Adrenal gland (tissue), 5 donors: ENCODE measurements at regions not wholly inside any gene's neighbourhood (a gene's known extent, or its start where the extent isn't known, plus 50 kb on each side); places are given as distances from the start of the nearest gene placed in this dataset.

Experiments
- CTCF ChIP-seq, 6 experiments: fragments of 450-650 bp in 4 of 6; fragments of 200-600 bp in 2 of 6; sonication (generic) in 1 of 6; IDR thresholded peaks; 1 replicate in 5 of 6; 2 replicates in 1 of 6; pipeline versions ENCODE4 v1.5.1 to v1.8.0; 2016 to 2021; ENCODE audit warnings: antibody characterized with exemption in 6 of 6, mild to moderate bottlenecking in 2 of 6, moderate library complexity in 1 of 6
- POLR2A ChIP-seq, 2 donors: fragments of 450-650 bp; IDR thresholded peaks; one replicate each; pipeline ENCODE4 v1.6.1; 2017; ENCODE audit warnings: antibody characterized with exemption in 2 of 2, mild to moderate bottlenecking in 2 of 2, moderate library complexity in 1 of 2
- donor health status: DM: no; HTN: no; CAD: no.

GRCh38 chr5:87877495-87877894 is 391.1 kb downstream of the TMEM161B start:
- TF ChIP-seq CTCF (IDR thresholded peaks at IDR 0.05) (no peak), POLR2A (IDR thresholded peaks at IDR 0.05) (no peak)
